ENCODE measurements at regions not wholly inside any gene's neighbourhood (a gene's known extent, or its start where the extent isn't known, plus 50 kb on each side); places are given as distances from the start of the nearest gene placed in this dataset.

DNA sequence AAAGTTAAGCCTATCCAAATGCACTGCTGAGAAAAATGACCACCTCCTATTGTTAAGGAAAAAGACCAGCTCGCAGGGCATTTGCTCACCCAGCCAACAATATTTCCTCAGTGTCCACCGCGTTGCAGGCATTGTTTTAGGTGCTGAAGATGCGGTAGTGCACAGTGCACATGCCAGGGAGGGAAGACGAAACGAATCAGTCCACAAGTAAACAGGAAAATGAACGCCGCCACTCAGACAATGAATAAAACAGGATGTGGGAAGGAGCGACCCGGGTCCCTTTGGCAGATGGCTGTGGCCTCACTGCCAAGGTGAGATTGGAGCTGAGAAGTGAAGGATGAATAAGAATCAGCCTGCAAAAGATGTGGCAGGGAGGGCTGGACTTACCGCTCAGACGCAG lies 249.2 kb downstream of the FOXL1 start:
- no peak for DNase-seq (ENCODE audit: low read depth in 1 of 2, low spot score in 1 of 2)
- Histone ChIP-seq H3K9me3 (ENCODE audit: low read depth) (no peaks in the 10 kb centered on the region), H3K36me3 (no peaks in the 10 kb centered on the region), H3K4me3 (no peak overlapping the region), H3K27me3 (peaks cover 5% of the 10 kb centered on the region), H3K4me1 (ENCODE audit: low read depth) (peaks cover 6% of the 10 kb centered on the region), H3K27ac (no peak overlapping the region)
- TF ChIP-seq, protein P1, sequence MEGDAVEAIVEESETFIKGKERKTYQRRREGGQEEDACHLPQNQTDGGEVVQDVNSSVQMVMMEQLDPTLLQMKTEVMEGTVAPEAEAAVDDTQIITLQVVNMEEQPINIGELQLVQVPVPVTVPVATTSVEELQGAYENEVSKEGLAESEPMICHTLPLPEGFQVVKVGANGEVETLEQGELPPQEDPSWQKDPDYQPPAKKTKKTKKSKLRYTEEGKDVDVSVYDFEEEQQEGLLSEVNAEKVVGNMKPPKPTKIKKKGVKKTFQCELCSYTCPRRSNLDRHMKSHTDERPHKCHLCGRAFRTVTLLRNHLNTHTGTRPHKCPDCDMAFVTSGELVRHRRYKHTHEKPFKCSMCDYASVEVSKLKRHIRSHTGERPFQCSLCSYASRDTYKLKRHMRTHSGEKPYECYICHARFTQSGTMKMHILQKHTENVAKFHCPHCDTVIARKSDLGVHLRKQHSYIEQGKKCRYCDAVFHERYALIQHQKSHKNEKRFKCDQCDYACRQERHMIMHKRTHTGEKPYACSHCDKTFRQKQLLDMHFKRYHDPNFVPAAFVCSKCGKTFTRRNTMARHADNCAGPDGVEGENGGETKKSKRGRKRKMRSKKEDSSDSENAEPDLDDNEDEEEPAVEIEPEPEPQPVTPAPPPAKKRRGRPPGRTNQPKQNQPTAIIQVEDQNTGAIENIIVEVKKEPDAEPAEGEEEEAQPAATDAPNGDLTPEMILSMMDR (IDR thresholded peaks at IDR 0.05; ENCODE audit: low read depth, low read length), result no peak

GRCh38 chr16:86828202-86828601 lies 249.9 kb downstream of the FOXL1 start:
- no peak overlapping the region for H3K27ac ChIP-seq
- no peak for DNase-seq (ENCODE audit: low read depth in 1 of 2, low spot score in 1 of 2)

DNA sequence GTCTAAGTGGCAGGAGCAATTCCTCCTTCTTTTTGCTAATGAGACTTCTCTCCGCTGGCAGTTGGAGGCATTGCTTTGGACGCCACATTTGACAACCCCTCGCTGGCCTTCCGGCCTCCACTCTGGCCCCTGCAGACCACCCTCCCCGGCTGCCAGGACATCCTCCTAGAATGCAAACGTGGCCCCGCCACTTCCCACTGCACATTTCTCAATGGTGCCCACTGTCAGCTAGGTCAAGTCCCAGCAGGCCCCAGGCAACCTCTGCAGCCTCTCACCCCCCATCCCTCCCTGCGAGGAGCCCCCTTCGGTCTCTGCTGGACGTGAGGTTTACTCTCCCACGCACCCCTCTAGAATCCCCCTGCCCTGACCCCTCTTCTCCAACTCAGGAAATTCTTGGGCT lies 250.3 kb downstream of the FOXL1 start:
- Histone ChIP-seq H3K36me3 (no peaks in the 10 kb centered on the region), H3K4me3 (no peak overlapping the region), H3K27me3 (peaks cover 5% of the 10 kb centered on the region), H3K9me3 (ENCODE audit: low read depth) (no peaks in the 10 kb centered on the region), H3K27ac (no peak overlapping the region), H3K4me1 (ENCODE audit: low read depth) (peaks cover 8% of the 10 kb centered on the region)
- no peak for DNase-seq (ENCODE audit: low read depth in 1 of 2, low spot score in 1 of 2)
- TF ChIP-seq, protein P1 (IDR thresholded peaks at IDR 0.05; ENCODE audit: low read depth, low read length), result no peak

More at GRCh38 chr16:86828202-86828601, 249.9 kb downstream of the FOXL1 start:
- Histone ChIP-seq H3K9me3 (ENCODE audit: low read depth) (no peaks in the 10 kb centered on the region), H3K4me3 (no peak overlapping the region), H3K4me1 (ENCODE audit: low read depth) (peaks cover 7% of the 10 kb centered on the region), H3K27me3 (peaks cover 5% of the 10 kb centered on the region), H3K36me3 (no peaks in the 10 kb centered on the region)
- TF ChIP-seq, protein P1 (IDR thresholded peaks at IDR 0.05; ENCODE audit: low read depth, low read length), result no peak

DNA sequence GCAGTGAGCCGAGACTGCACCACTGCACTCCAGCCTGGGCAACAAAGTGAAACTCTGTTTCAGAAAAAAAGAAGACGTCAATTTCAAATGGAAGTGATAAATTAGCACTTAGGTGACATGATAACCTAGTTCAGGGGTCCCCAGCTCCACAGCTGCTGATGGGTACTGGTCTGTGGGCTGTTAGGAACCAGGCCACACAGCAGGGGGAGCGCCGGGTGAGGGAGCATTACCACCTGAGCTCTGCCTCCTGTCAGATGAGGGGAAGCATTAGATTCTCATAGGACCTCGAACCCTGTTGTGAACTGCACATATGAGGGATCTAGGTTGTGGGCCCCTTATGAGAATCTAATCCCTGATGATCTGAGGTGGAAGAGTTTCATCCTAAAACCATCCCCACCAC lies 253.0 kb downstream of the FOXL1 start:
- Histone ChIP-seq H3K27ac (no peak overlapping the region), H3K36me3 (no peaks in the 10 kb centered on the region), H3K27me3 (peaks cover 5% of the 10 kb centered on the region), H3K9me3 (ENCODE audit: low read depth) (no peaks in the 10 kb centered on the region), H3K4me1 (ENCODE audit: low read depth) (peaks cover 17% of the 10 kb centered on the region), H3K4me3 (no peak overlapping the region)
- TF ChIP-seq, protein P1 (IDR thresholded peaks at IDR 0.05; ENCODE audit: low read depth, low read length), result no peak
- DNase-seq (ENCODE audit: low read depth in 1 of 2, low spot score in 1 of 2), result no peak

- H3K36me3 ChIP-seq, result no peaks in the 10 kb centered on the region
- H3K4me3 ChIP-seq, result no peak overlapping the region
- peak in 1 of 2 donors; percentile 39 for DNase-seq (ENCODE audit: low read depth in 1 of 2, low spot score in 1 of 2)
- H3K9me3 ChIP-seq (ENCODE audit: low read depth), result no peaks in the 10 kb centered on the region
- H3K27me3 ChIP-seq, result no peaks in the 10 kb centered on the region
- H3K4me1 ChIP-seq (ENCODE audit: low read depth), result peaks cover 17% of the 10 kb centered on the region
- TF ChIP-seq, protein P1 (IDR thresholded peaks at IDR 0.05; ENCODE audit: low read depth, low read length), result no peak
- peak overlapping the region; percentile 85 for H3K27ac ChIP-seq
Measured at GRCh38 chr16:86833136-86833535, 254.8 kb downstream of the FOXL1 start.

Measured in cardiac muscle cell (in vitro differentiated cells and primary cell).